DMS 273 treated with DMSO at 0.1 percent for 48 hours (cell line): ENCODE measurements at regions not wholly inside any gene's neighbourhood (a gene's known extent, or its start where the extent isn't known, plus 50 kb on each side); places are given as distances from the start of the nearest gene placed in this dataset.
"Not testable (repeated sequence)": the region's sequence is repeated elsewhere in the genome, so short reads cannot be mapped to it uniquely, and the experiment has no call there.

Experiments used
- DNase-seq: peaks from one replicate; lab custom pipeline; 2025; lab: John Stamatoyannopoulos, UW

DNA sequence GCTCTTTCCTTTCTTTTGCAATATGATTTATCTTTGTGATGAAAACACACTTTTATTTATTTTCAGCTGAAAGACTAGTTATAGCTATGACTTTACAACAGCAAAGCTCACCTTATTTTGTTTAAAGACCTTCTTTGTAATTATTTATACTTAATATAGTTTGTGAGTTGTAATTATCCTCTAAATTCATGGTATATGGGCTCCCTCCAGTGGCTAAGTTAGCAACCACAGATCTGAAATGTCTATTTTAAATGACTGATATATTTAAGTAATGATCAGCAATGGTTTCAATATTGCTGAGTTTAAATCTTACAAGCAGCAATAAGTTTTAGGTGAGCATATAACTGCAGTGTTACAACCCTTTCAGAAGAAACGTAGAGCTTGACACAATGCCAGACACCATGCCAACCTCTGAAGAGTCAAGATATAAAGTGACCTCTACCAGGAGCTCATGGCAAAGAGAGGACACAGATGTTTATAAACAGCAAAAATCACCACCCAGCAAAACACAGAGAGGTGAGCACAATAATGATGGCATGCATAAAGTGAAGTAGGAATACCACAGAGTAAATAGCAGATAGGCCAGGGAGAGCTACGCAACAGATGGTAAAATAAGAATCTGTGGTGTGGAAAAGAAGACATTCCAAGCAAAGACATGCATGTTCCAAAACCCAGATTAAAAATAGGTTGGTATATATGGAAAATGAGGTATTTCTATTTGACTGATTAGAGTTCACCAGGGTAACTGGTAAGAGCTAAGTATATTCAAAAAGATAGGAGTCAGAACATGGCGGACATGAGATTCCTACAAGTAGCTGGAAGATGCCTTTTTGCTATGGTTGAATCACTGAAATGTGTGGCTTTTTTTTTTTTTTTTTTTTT lies 143.7 kb upstream of the ZNF385D start:
- DNase-seq, result no peak

DNA sequence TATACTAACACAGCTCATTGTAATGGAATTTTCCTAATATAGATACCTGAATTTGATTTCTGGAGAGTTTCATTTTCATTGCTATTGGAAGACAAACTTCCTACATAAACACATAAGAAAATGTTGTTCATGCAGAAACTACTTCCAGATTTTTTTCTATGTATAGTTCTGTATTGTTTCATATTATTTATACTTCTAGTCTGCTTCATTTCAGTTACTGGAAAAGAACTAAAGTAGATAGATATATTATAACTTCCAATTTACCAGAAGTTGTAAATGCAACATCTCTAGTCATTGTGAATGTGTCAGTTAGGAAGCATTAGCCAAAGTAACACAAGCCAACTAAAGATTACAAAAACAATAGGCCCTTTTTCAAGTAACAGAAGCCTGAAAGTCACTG lies 147.3 kb upstream of the ZNF385D start:
- DNase-seq, result no peak

DNA sequence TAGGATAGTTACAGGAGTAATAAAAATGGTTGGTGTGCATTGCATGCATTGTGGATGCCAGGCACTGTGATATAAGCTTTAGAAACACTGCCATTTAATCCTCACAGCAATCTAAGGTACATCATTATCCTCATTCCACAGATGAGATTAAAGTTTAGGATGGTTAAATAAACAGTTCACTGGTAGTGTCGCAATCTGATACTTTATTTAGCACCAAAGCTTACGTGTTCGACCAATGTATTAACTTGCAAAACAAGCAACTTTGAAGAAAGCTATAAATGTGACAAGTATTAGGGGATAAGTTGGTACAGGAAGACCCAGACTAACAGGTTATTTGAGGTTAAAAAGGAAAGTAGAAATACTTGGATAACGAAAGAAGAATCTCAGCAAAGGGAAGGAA lies 150.5 kb upstream of the ZNF385D start:
- no peak for DNase-seq

DNA sequence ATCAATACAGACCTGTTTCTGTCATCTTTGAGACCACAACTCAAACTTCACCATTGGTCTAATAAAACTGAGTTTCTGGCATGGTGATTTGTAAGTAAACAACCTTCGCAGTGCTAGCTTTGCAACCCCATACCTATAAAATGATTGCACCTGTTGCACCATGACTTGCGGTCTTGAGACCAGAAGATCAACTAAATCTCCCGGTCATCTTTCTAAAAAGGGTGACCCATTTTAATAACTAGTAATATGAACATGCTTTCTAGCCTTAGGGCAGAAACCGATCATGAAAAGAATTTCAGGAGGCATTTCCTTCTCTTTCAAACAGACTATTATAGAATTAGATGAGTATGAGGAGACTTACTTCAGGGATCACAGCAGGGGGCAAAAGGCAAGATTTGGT lies 151.9 kb upstream of the ZNF385D start:
- DNase-seq, result no peak

DNA sequence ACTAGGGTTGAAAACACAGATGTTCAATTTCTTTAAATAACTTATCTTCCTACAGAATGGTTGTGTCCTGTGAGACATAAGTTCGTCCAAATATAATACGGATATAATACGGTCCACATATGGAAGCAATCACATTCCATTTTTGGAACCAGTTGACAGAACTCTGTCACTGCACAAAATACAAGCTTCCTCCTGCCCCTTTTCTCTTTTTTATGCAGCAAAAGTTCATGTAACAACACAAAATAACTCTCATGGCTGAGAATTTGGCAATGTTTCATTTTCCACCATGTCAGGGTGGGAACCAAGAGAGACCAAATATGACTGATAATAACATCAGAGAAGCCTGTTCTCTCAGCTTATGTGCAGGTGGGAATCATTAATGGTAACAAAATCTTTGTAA lies 158.1 kb upstream of the ZNF385D start:
- no peak for DNase-seq

DNA sequence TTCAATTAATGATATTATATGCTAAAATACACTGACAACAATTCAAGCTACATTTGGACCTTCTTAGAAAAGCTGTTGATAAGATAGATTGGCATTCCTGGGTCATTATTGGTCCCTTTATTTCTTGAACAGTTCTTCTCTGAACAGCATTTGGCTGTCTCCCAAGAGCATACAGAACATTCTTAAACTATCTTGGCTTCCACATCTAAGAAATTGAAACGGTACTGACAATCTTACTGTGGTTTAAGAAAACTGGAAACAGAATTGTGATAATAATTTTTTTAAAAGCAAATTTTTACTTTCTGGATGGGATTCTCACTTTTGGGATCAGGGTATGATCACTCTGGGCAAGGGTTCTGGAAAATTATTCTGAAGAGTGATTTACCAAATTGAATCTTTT lies 161.7 kb upstream of the ZNF385D start:
- DNase-seq, result no peak

DNA sequence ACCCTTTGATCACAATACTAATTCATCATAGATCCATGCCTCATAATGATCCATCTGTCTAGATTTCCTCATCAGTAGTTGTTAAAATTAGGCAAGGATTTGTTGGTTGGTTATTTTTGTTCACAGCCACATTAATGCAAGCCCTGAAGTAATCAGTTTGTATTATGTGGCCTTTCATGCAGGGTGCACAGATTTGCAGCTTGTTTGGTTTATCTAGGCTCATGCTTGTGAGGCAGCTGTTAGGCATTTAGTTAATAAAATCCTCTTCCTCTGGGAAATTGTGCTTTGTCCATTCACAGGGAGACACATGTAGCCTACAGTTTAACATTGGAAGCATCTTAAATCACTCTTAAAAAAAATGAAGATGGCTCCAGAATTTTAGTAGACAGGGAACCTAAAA lies 162.8 kb upstream of the ZNF385D start:
- no peak for DNase-seq

DNA sequence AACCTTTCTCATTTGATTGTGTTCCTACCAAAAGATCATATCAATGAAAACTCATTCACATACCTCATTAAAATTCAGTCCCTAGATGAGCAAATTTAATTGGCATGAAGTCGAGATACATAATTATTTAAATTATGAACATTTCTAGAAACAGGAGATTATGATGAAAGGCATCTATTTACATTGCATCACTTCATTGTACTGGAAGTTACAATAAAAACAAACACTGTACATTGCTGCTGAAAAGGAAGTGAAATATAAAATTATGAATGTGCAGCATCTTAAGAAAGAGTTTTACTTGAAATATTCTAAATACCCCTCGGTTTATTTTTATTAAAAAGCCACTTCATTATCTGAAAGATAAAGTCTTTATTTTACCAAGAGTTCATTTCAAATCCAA lies 163.4 kb upstream of the ZNF385D start:
- no peak for DNase-seq

DNA sequence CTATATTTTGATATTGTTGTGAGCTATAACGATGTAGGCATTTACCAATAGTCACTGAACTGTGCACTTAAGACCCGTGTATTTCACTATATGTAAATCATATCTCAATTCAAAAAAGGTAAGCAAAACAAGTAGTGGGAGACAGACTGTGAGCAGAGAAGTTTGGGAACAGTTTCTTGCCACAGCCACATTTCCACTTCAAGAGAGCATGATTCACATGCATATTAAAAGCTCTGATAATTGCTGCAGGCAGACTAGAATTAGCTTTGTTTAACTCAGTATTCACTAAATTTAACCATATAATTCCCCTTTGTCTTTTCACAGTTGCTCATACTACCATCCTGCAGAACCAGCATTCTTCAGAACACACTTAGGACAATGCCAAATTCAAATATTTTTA lies 168.4 kb upstream of the ZNF385D start:
- no peak for DNase-seq

DNA sequence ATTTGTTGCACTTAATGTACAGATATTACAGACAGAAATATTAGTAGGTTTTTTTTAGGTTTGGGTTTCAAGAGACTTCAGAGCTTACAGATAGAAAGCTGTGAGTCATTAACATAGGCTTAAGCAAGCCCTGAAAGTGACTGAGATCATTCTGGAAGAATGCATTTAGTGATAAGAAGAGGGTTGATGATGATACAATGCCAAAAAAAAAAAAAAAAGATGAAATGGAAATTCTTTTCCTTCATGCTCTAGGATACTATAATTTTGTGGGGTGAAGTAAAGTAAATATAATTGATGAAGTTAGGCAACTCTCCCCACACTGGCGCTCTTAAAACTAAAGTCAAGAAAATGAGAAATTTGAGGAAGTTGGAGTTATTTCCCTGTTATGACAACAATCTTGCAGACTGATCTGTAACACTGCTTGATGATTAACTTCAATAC lies 169.4 kb upstream of the ZNF385D start:
- DNase-seq, result no peak

DNA sequence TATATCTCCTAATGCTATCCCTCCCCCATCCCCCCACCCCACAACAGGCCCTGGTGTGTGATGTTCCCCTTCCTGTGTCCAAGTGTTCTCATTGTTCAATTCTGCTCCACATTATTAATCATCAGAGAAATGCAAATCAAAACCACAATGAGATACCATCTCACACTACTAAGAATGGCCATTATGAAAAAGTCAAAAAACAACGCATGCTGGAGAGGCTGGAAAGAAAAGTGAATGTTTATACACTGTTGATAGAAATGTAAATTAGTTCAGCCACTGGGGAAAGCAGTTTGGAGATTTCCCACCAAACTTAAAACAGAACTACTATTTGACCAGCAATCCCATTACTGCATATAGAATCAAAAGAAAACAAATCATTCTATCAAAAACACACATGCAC lies 172.1 kb upstream of the ZNF385D start:
- not testable (repeated sequence) for DNase-seq

DNA sequence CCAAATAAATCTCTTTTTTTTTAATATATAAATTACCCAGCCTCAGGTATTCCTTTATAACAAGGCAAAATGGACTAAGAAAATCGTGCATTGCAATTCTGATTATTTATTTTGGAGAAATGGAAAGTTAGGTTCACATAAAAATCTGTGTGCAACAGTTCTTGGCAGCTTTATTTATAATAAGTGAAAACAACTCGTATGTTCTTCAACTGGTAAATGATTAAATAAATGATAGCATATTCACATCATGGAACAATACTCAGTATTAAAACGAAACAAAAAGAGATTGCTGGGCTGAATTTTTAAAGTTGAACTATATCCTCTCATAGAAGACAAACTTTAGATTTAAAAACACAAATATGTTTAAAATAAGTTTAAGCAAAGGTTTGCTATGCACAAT lies 176.3 kb upstream of the ZNF385D start:
- no peak for DNase-seq

DNA sequence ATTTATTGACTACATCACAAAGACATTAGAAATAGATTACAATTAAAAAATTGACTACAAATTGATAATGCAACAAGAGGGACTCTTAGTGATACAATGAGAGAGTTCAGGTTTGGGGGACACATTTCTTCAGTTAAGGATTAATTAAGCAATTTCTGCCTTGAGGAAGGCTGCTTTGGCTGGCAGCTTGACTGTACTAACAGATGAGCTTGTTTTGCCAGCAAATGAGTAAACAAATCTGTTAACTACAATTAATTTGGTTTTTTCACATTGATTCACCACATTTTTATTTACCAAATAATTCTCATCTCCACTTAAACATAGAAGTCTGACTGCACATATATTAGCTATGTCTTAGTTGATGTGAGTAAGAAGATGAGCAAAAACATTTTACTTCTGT lies 183.6 kb upstream of the ZNF385D start:
- no peak for DNase-seq

DNA sequence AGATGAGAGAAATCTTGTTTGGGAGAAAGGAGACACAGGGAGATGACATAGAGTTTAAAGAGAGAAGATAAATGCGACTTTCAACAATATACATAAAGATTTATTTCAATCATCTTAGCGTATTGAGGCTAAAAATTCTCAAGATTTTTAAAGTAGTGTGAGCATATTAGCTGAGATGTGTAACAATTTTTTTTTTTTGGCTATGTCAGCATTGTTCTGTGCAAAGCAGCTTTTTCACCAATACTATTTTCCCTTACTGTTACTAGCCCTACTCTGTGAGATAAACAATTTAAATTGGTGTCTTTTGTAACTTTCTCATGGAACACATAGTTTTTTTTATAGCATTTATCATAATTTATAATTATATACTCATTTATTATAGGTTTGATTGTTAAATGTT lies 185.2 kb upstream of the ZNF385D start:
- no peak for DNase-seq

DNA sequence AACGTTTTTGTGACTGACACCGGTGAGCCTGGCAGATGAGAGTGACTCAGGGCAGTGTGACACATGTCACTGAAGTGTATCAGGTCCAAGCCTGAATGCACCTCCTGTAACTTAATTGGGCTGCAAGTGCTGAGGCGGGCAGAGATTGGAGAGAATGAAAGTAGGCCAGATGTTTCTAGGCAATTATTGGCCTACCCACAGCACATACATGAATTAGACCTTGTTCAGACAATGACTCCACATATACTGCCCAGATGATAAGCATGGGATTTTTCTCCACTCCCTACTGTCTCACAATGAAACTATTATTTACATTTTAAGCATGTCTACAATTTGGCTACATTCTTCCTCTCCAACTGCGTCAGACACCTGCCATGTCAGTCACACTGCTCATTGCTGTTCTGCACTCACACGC lies 187.3 kb upstream of the ZNF385D start:
- DNase-seq, result no peak

DNA sequence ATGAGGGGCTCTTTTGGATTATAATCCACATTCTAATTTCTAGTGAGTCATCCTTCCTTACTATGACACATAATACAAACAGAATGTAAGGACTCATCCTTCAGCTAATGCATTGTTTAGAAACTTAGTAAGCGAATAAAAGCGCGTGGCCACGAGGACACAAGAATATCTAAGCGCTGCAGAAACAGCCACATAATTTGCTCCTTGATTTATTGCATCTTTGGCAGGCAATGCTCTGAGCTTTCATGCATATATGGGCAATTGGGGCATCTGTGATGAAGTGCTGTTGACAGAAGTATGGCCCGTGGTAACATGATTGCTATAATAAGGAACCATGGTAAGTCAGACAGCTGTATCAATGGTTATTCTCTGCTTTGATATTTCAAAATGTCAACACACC lies 191.3 kb upstream of the ZNF385D start:
- DNase-seq, result no peak

DNA sequence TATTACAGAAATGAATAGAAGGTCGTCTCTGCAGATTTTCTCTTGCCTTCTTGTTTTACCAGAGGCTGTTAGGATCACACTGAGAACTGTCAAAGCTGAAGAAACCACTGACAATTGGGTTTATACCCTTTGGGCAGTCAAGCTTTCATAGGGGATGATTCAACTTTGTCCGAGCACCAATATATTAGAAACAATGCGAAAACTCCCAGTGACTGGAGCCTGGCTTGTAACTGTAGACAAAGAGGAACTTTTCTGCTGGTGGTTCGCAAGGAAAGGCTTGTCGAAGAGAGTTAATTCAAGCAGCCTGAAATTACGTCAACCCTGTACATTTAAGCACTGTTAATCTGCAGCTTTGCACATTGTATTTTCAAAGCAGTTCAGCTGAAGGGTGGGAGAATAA lies 193.2 kb upstream of the ZNF385D start:
- no peak for DNase-seq

DNA sequence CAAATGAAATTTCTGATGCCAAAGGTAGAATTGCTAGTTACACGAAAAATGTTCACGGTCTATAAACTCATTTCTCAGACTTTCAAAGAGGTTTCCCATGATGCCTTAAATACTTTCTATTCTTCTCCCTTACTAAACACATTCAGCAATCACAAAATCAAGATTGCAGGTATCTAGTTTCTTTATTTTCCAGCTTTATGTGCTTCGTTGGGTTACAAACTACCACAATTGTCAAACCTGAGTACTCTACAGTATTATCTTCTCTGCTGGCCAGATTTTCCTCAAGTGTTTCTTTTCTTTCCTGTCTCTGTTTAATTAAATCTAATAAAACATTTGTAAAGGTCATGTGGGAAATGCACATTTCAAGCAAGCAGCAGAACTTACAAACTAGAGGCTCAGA lies 201.8 kb upstream of the ZNF385D start:
- no peak for DNase-seq

DNA sequence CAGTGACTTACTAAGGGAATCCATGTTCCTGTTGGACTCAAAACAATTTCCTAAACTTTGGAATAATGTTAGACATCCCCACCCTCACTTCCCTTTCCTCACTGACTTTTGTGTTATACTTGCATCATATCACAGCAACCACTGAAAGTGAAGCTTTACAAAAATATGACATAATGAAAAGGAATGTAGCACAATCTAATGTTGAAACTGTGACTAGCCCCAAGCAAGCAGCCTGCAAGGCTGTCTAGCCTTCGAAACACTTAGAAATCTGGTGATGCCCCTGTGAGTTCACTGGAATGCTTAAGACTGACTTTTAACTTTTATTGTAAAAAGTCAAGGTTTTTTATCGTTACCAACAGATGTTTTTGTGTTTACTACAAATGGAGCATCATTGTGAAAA lies 203.7 kb upstream of the ZNF385D start:
- no peak for DNase-seq

DNA sequence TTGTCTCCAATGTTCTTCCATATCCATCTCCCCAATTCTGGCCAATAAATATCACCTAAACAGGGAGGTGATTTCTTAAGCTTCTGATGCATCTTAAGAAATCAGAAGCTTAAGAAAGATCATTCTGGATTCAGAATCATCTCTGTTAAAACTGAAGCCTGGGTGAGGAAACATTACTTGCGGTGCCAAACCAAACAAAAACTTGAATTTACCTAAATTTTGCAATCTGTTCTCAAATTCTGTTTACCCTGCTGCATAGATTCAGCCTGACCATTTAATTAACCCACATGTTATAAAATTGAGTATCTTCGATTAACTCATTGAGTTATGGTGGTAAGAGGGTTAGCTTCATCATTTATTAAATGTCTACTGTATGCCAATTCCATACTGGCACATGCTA lies 204.4 kb upstream of the ZNF385D start:
- no peak for DNase-seq

DNA sequence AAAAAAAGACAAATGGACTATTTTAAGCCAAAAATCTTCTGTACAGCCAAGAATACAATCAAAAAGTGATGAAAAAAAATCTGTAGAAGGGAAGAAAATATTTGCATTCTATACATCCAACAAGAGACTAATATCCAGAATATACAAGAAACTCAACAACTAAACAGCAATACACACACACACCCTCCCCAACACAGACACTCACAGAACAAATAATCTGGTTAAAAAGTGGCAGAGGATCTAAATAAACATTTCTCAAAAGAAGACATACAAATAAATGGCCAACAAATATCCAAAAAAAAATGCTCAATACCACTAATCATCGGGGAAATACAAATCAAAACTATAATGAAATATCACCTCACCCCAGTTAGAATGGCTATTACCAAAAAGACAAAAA lies 209.0 kb upstream of the ZNF385D start:
- DNase-seq, result no peak

DNA sequence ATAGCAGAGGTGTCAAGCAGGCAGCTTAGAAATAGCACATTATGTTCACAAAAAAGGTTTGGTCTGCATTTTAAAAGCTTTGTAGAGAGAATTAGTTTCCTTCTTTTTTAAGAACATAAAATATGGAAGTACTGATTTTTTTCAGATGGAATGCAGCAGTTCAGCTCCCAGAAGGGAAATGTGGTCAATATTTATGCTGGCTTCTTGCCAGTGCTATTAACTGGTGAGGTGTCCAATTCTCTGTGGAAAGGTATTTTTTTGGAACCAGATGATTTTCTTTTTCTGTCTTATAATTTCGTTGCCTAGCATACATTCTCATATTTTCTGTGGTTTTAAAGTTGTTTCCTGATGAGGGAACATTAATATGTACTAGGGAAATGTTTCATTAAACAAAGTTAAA lies 211.4 kb upstream of the ZNF385D start:
- DNase-seq, result no peak

DNA sequence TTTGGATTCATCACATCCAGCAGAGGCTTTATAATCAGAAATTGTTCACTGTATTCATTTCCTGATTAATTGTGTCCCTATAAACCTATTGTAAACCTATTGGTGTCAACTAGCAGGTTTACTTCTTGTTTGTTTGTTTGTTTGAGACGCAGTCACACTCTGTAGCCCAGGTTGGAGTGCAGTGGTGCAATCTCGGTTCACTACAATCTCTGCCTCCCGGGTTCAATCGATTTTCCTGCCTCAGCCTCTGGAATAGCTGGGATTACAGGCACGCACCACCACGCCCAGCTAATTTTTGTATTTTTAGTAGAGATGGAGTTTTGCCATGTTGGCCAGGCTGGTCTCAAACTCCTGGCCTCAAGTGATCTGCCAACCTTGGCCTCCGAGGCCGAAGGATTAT lies 215.4 kb upstream of the ZNF385D start:
- DNase-seq, result not testable (repeated sequence)

DNA sequence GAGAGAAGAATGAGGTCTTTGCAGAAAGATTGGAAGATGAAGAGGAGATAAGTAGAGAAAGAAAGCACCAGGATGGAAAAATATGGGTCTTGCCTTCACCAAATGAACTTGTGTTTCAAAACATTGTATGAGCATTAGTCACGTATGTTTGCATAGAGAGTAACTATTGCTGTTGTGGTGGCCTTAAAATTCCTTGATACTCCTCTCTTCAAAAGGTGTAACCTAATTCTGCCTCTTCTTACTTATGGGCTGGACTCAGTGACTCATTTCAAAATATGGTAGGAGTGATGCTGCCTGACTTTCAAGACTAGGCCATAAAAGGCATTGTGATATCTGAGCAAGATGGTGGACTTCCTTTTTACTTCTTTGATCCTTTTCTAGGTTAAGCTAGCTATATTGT lies 228.7 kb upstream of the ZNF385D start:
- no peak for DNase-seq
